ENCODE measurements at regions not wholly inside any gene's neighbourhood (a gene's known extent, or its start where the extent isn't known, plus 50 kb on each side); places are given as distances from the start of the nearest gene placed in this dataset.

- H3K18ac ChIP-seq (ENCODE audit: low read length) = no peak overlapping the region
- no peaks in the 10 kb centered on the region for H3K9me3 ChIP-seq (ENCODE audit: insufficient read depth, low read depth, low read length)
- WGBS (ENCODE audit: extremely low coverage, insufficient coverage, insufficient read length) = no CpG with 5 or more reads among the region's 5 CpGs
- no peaks in the 10 kb centered on the region for H3K79me2 ChIP-seq (ENCODE audit: control insufficient read depth, insufficient read depth, low read length, poor library complexity)
- H2AK5ac ChIP-seq (ENCODE audit: low read length) = no peak overlapping the region
- no peak overlapping the region for H2AFZ ChIP-seq (ENCODE audit: insufficient read depth, low read length, poor library complexity)
- no peaks in the 10 kb centered on the region for H3K79me1 ChIP-seq (ENCODE audit: low read length)
- no peak overlapping the region for H3K4me3 ChIP-seq (ENCODE audit: low read depth, low read length)
- no peaks in the 10 kb centered on the region for H3K27me3 ChIP-seq (ENCODE audit: insufficient read depth, low read length)
- H3K9ac ChIP-seq (ENCODE audit: low read length) = no peak overlapping the region
- H2BK12ac ChIP-seq (ENCODE audit: low read length) = no peak overlapping the region
- H4K12ac ChIP-seq (ENCODE audit: low read depth, low read length) = no peak overlapping the region
- no peak overlapping the region for H2BK120ac ChIP-seq (ENCODE audit: insufficient read depth, low read length, poor library complexity)
- no peak overlapping the region for H2BK5ac ChIP-seq (ENCODE audit: low read depth, low read length, poor library complexity)
- H3K4ac ChIP-seq (ENCODE audit: low read depth, low read length) = no peak overlapping the region
- H3K23ac ChIP-seq (ENCODE audit: low read length) = no peak overlapping the region
- H4K91ac ChIP-seq (ENCODE audit: low read depth, low read length) = no peak overlapping the region
- H3K4me2 ChIP-seq (ENCODE audit: low read length) = no peak overlapping the region
- H3K4me1 ChIP-seq (ENCODE audit: control insufficient read depth in 1 of 2, insufficient read depth in 2 of 2, low read length in 2 of 2) = no peaks in the 10 kb centered on the region
- no peak for DNase-seq
- no peak overlapping the region for H4K8ac ChIP-seq (ENCODE audit: low read depth, low read length)
- no peak overlapping the region for H3K14ac ChIP-seq (ENCODE audit: low read length)
- no peak overlapping the region for H3K27ac ChIP-seq (ENCODE audit: low read depth, low read length)
- no peaks in the 10 kb centered on the region for H3K36me3 ChIP-seq (ENCODE audit: control insufficient read depth in 1 of 2, insufficient read depth in 2 of 2, low read length in 2 of 2)
These were observed 1093.2 kb downstream of the ADGRL2 start for GRCh38 chr1:82893712-82894470.

- no peaks in the 10 kb centered on the region for H3K79me1 ChIP-seq (ENCODE audit: low read length)
- no peak overlapping the region for H2BK12ac ChIP-seq (ENCODE audit: low read length)
- H2BK5ac ChIP-seq (ENCODE audit: low read depth, low read length, poor library complexity) = no peak overlapping the region
- no peak overlapping the region for H4K91ac ChIP-seq (ENCODE audit: low read depth, low read length)
- no peak overlapping the region for H3K4ac ChIP-seq (ENCODE audit: low read depth, low read length)
- H3K27me3 ChIP-seq (ENCODE audit: insufficient read depth, low read length) = no peaks in the 10 kb centered on the region
- H3K36me3 ChIP-seq (ENCODE audit: control insufficient read depth in 1 of 2, insufficient read depth in 2 of 2, low read length in 2 of 2) = no peaks in the 10 kb centered on the region
- no peak overlapping the region for H3K18ac ChIP-seq (ENCODE audit: low read length)
- H2AFZ ChIP-seq (ENCODE audit: insufficient read depth, low read length, poor library complexity) = no peak overlapping the region
- no CpG with 5 or more reads among the region's 3 CpGs for WGBS (ENCODE audit: extremely low coverage, insufficient coverage, insufficient read length)
- H3K4me3 ChIP-seq (ENCODE audit: low read depth, low read length) = no peak overlapping the region
- no peak overlapping the region for H2BK120ac ChIP-seq (ENCODE audit: insufficient read depth, low read length, poor library complexity)
- no peaks in the 10 kb centered on the region for H3K79me2 ChIP-seq (ENCODE audit: control insufficient read depth, insufficient read depth, low read length, poor library complexity)
- H3K27ac ChIP-seq (ENCODE audit: low read depth, low read length) = no peak overlapping the region
- H3K14ac ChIP-seq (ENCODE audit: low read length) = no peak overlapping the region
- no peak overlapping the region for H3K9ac ChIP-seq (ENCODE audit: low read length)
- no peak overlapping the region for H4K8ac ChIP-seq (ENCODE audit: low read depth, low read length)
- no peaks in the 10 kb centered on the region for H3K4me1 ChIP-seq (ENCODE audit: control insufficient read depth in 1 of 2, insufficient read depth in 2 of 2, low read length in 2 of 2)
- H3K23ac ChIP-seq (ENCODE audit: low read length) = no peak overlapping the region
- H3K9me3 ChIP-seq (ENCODE audit: insufficient read depth, low read depth, low read length) = no peaks in the 10 kb centered on the region
- DNase-seq = no peak
- no peak overlapping the region for H3K4me2 ChIP-seq (ENCODE audit: low read length)
- H2AK5ac ChIP-seq (ENCODE audit: low read length) = no peak overlapping the region
- no peak overlapping the region for H4K12ac ChIP-seq (ENCODE audit: low read depth, low read length)
These were observed 1079.8 kb downstream of the ADGRL2 start for GRCh38 chr1:82880506-82880905.

- Histone ChIP-seq H3K4me2 (ENCODE audit: low read length) (no peak overlapping the region), H4K91ac (ENCODE audit: low read depth, low read length) (no peak overlapping the region), H3K79me1 (ENCODE audit: low read length) (no peaks in the 10 kb centered on the region), H2BK12ac (ENCODE audit: low read length) (no peak overlapping the region), H3K23ac (ENCODE audit: low read length) (no peak overlapping the region), H3K36me3 (ENCODE audit: control insufficient read depth in 1 of 2, insufficient read depth in 2 of 2, low read length in 2 of 2) (no peaks in the 10 kb centered on the region), H2BK120ac (ENCODE audit: insufficient read depth, low read length, poor library complexity) (no peak overlapping the region), H2AK5ac (ENCODE audit: low read length) (no peak overlapping the region), H3K27me3 (ENCODE audit: insufficient read depth, low read length) (no peaks in the 10 kb centered on the region), H3K4me1 (ENCODE audit: control insufficient read depth in 1 of 2, insufficient read depth in 2 of 2, low read length in 2 of 2) (no peaks in the 10 kb centered on the region), H2AFZ (ENCODE audit: insufficient read depth, low read length, poor library complexity) (no peak overlapping the region), H3K18ac (ENCODE audit: low read length) (no peak overlapping the region), H3K14ac (ENCODE audit: low read length) (no peak overlapping the region), H3K27ac (ENCODE audit: low read depth, low read length) (no peak overlapping the region), H3K4me3 (ENCODE audit: low read depth, low read length) (no peak overlapping the region), H2BK5ac (ENCODE audit: low read depth, low read length, poor library complexity) (no peak overlapping the region), H4K8ac (ENCODE audit: low read depth, low read length) (no peak overlapping the region), H3K79me2 (ENCODE audit: control insufficient read depth, insufficient read depth, low read length, poor library complexity) (no peaks in the 10 kb centered on the region), H3K4ac (ENCODE audit: low read depth, low read length) (no peak overlapping the region), H4K12ac (ENCODE audit: low read depth, low read length) (no peak overlapping the region), H3K9ac (ENCODE audit: low read length) (no peak overlapping the region), H3K9me3 (ENCODE audit: insufficient read depth, low read depth, low read length) (no peaks in the 10 kb centered on the region)
- WGBS (ENCODE audit: extremely low coverage, insufficient coverage, insufficient read length) = no CpG with 5 or more reads among the region's 4 CpGs
- no peak for DNase-seq
These were observed 1079.1 kb downstream of the ADGRL2 start for GRCh38 chr1:82879701-82880305.

- Histone ChIP-seq H2BK5ac (ENCODE audit: low read depth, low read length, poor library complexity) (no peak overlapping the region), H3K27ac (ENCODE audit: low read depth, low read length) (no peak overlapping the region), H4K91ac (ENCODE audit: low read depth, low read length) (no peak overlapping the region), H4K12ac (ENCODE audit: low read depth, low read length) (no peak overlapping the region), H3K27me3 (ENCODE audit: insufficient read depth, low read length) (no peaks in the 10 kb centered on the region), H2BK120ac (ENCODE audit: insufficient read depth, low read length, poor library complexity) (no peak overlapping the region), H3K4me2 (ENCODE audit: low read length) (no peak overlapping the region), H3K79me2 (ENCODE audit: control insufficient read depth, insufficient read depth, low read length, poor library complexity) (no peaks in the 10 kb centered on the region), H3K4me1 (ENCODE audit: control insufficient read depth in 1 of 2, insufficient read depth in 2 of 2, low read length in 2 of 2) (no peaks in the 10 kb centered on the region), H3K4ac (ENCODE audit: low read depth, low read length) (no peak overlapping the region), H3K79me1 (ENCODE audit: low read length) (no peaks in the 10 kb centered on the region), H3K9me3 (ENCODE audit: insufficient read depth, low read depth, low read length) (no peaks in the 10 kb centered on the region), H3K14ac (ENCODE audit: low read length) (no peak overlapping the region), H4K8ac (ENCODE audit: low read depth, low read length) (no peak overlapping the region), H3K18ac (ENCODE audit: low read length) (no peak overlapping the region), H3K9ac (ENCODE audit: low read length) (no peak overlapping the region), H3K36me3 (ENCODE audit: control insufficient read depth in 1 of 2, insufficient read depth in 2 of 2, low read length in 2 of 2) (no peaks in the 10 kb centered on the region), H2AFZ (ENCODE audit: insufficient read depth, low read length, poor library complexity) (no peak overlapping the region), H3K23ac (ENCODE audit: low read length) (no peak overlapping the region), H2AK5ac (ENCODE audit: low read length) (no peak overlapping the region), H2BK12ac (ENCODE audit: low read length) (no peak overlapping the region), H3K4me3 (ENCODE audit: low read depth, low read length) (no peak overlapping the region)
- WGBS (ENCODE audit: extremely low coverage, insufficient coverage, insufficient read length) = no CpG with 5 or more reads among the region's 1 CpG
- no peak for DNase-seq
These were observed 1074.4 kb downstream of the ADGRL2 start for GRCh38 chr1:82875170-82875569.
